ENCODE measurements at regions not wholly inside any gene's neighbourhood (a gene's known extent, or its start where the extent isn't known, plus 50 kb on each side); places are given as distances from the start of the nearest gene placed in this dataset.
"Not testable (repeated sequence)": the region's sequence is repeated elsewhere in the genome, so short reads cannot be mapped to it uniquely, and the experiment has no call there.

DNA sequence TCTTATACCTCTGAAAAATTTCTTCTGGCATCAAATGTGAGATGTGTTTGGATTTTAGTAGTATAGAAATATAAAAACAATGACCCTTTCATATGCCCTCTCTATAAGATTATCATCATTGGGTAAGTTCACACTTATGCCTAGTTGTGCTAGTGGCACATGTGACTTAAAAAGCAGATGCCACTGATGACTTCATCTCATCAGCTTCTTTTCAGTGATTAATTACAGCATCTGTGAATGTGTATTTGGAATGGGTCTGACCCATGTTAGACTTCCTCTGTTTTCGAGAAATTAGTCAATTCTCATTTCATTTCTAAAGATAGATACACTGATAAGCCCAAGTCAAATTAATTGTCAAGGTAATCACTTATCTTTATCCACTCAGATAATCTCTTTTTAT lies 698.7 kb downstream of the GABRG1 start:
- ATAC-seq = no peak
- Mint-ChIP-seq H3K9me3 (peaks cover 8% of the 10 kb centered on the region), H3K4me3 (no peak overlapping the region)

GRCh38 chr4:45423896-45424295 lies 697.5 kb upstream of the GNPDA2 start:
- no peak overlapping the region for H3K4me3 Mint-ChIP-seq
- no peak overlapping the region for H3K27ac Mint-ChIP-seq
- peaks cover 8% of the 10 kb centered on the region for H3K9me3 Mint-ChIP-seq
- no peaks in the 10 kb centered on the region for H3K4me1 Mint-ChIP-seq
- H3K36me3 Mint-ChIP-seq = no peaks in the 10 kb centered on the region
- ATAC-seq (no peak), DNase-seq (ENCODE audit: low spot score in 2 of 2) (no peak)

More for the DNA sequence above, 698.7 kb downstream of the GABRG1 start:
- H3K4me1 Mint-ChIP-seq = no peaks in the 10 kb centered on the region
- H3K36me3 Mint-ChIP-seq = no peaks in the 10 kb centered on the region
- H3K27ac Mint-ChIP-seq = no peak overlapping the region
- DNase-seq (ENCODE audit: low spot score in 2 of 2) = no peak

- not testable (repeated sequence) for DNase-seq (ENCODE audit: low spot score in 2 of 2); H3K27ac Mint-ChIP-seq; H3K36me3 Mint-ChIP-seq; ATAC-seq; H3K4me3 Mint-ChIP-seq; H3K4me1 Mint-ChIP-seq; H3K9me3 Mint-ChIP-seq
These were observed 693.8 kb upstream of the GNPDA2 start for GRCh38 chr4:45420091-45420674.

DNA sequence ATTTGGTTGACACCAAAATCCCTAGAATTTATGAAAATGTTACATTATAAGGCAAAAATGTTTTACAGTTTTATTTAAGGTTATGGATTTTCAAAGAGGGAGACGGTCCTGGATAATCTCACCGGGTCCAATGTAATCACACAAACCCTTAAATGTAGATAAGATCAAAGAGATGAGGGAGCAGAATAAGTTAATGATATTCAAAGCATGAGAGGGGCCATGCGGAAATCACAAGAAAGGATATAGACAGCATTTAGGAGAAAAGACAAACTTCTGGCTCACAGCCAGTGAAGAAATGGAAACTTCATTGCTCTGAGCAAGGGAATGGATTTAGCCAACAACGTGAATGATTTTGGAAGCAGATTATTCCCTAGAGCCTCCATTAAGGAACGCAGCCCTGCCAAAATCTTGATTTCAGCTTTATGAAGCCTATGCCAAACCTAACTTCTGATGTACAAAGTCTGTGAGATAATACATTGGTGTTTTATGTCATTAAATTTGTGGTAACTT lies 684.4 kb upstream of the GNPDA2 start:
- ATAC-seq (no peak), DNase-seq (ENCODE audit: low spot score in 2 of 2) (no peak)
- Mint-ChIP-seq H3K27ac (no peak overlapping the region), H3K4me1 (no peaks in the 10 kb centered on the region), H3K4me3 (no peak overlapping the region), H3K9me3 (peaks cover 8% of the 10 kb centered on the region), H3K36me3 (no peaks in the 10 kb centered on the region)

DNA sequence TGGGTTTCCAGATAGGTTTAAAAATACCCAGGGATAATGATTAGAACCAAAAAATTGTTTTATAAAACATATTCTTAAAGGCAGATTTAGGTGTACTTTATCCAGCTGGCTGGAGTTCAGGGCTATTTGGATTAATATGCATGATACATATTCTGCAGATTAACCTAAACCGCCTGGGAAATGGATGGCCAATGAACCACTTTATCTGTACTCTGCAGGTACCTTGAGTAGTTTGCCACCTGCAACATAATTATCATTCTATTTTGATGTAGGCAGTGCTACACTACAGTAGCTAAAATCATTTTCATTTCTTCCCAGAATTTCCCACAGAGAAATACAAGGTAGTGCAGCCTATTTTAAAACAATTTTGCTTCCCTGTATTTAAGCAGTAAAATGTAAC lies 683.2 kb upstream of the GNPDA2 start:
- H3K36me3 Mint-ChIP-seq = no peaks in the 10 kb centered on the region
- ATAC-seq (no peak), DNase-seq (ENCODE audit: low spot score in 2 of 2) (no peak)
- peaks cover 13% of the 10 kb centered on the region for H3K9me3 Mint-ChIP-seq
- no peak overlapping the region for H3K27ac Mint-ChIP-seq
- H3K4me3 Mint-ChIP-seq = no peak overlapping the region
- H3K4me1 Mint-ChIP-seq = no peaks in the 10 kb centered on the region

DNA sequence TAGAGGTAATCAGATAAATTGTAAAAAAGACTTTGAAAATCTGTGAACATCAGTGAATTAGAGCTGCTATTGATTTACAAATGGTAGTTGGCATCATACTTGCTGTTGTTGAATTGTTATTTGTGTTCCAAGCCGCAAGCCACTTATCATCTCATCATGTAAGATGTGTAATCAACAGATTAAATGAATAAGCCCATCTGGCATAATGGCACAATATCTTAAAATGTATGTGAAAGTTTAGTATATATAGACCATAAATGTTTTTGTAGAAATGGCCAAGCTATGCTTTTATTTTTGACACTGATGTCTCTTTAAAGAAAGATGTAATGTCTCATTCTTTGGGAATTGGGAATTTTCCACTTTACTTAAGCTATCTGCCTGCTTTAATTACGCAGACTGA lies 682.6 kb upstream of the GNPDA2 start:
- Mint-ChIP-seq H3K4me3 (no peak overlapping the region), H3K4me1 (no peaks in the 10 kb centered on the region), H3K27ac (no peak overlapping the region), H3K36me3 (no peaks in the 10 kb centered on the region), H3K9me3 (peaks cover 11% of the 10 kb centered on the region)
- DNase-seq (ENCODE audit: low spot score in 2 of 2) = no peak
- no peak for ATAC-seq

GRCh38 chr4:45399116-45399515 lies 672.8 kb upstream of the GNPDA2 start:
- H3K27ac Mint-ChIP-seq = no peak overlapping the region
- peaks cover 13% of the 10 kb centered on the region for H3K9me3 Mint-ChIP-seq
- ATAC-seq (no peak), DNase-seq (ENCODE audit: low spot score in 2 of 2) (no peak)
- H3K4me1 Mint-ChIP-seq = no peaks in the 10 kb centered on the region
- H3K4me3 Mint-ChIP-seq = no peak overlapping the region
- H3K36me3 Mint-ChIP-seq = no peaks in the 10 kb centered on the region

DNA sequence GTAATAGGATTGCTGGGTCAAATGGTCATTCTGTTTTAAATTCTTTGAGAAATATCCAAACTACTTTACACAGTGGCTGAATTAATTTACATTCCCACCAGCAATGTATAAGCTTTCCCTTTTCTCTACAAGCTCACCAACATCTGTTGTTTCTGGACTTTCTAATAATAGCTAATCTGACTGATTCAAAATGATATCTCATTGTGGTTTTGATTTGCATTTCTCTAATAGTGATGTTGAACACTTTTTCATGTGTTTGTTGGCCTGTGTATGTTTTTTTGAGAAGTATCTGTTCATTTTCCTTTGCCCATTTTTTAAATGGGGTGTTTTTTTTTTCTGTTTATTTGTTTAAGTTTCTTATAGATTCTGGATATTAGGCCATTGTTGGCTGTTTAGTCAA lies 659.0 kb upstream of the GNPDA2 start:
- DNase-seq (ENCODE audit: low spot score in 2 of 2) (no peak), ATAC-seq (no peak)
- Mint-ChIP-seq H3K9me3 (peaks cover 15% of the 10 kb centered on the region), H3K4me1 (no peaks in the 10 kb centered on the region), H3K4me3 (no peak overlapping the region), H3K27ac (no peak overlapping the region), H3K36me3 (no peaks in the 10 kb centered on the region)

GRCh38 chr4:45370408-45370807 lies 644.1 kb upstream of the GNPDA2 start:
- Mint-ChIP-seq H3K4me1 (no peaks in the 10 kb centered on the region), H3K9me3 (peaks cover 3% of the 10 kb centered on the region), H3K4me3 (no peak overlapping the region), H3K36me3 (no peaks in the 10 kb centered on the region), H3K27ac (no peak overlapping the region)
- ATAC-seq = no peak
- DNase-seq (ENCODE audit: low spot score in 2 of 2) = no peak

GRCh38 chr4:45368832-45369231 lies 642.5 kb upstream of the GNPDA2 start:
- DNase-seq (ENCODE audit: low spot score in 2 of 2) (no peak), ATAC-seq (no peak)
- H3K4me3 Mint-ChIP-seq = no peak overlapping the region
- H3K36me3 Mint-ChIP-seq = no peaks in the 10 kb centered on the region
- no peak overlapping the region for H3K27ac Mint-ChIP-seq
- H3K9me3 Mint-ChIP-seq = peaks cover 9% of the 10 kb centered on the region
- no peaks in the 10 kb centered on the region for H3K4me1 Mint-ChIP-seq

DNA sequence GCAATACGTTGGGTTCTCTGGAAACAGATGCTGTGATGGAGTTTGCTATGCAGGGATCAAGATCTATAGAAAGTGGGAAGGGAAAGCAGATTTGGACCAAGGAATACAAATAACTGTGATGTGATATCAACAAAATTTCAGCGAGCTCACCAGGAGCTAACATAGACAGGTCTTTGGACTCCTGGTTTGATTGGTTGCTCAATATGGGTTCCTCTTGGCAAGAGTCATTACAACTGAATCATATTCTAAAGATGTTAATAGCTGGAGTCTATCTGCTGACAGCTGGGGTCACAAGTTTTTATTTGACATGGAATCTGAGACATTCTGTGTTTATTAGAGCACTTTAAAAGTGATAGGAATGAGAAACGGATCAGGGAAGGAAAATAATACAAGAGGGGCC lies 637.6 kb upstream of the GNPDA2 start:
- no peak for ATAC-seq
- H3K27ac Mint-ChIP-seq = no peak overlapping the region
- H3K4me1 Mint-ChIP-seq = no peaks in the 10 kb centered on the region
- peaks cover 19% of the 10 kb centered on the region for H3K9me3 Mint-ChIP-seq
- no peaks in the 10 kb centered on the region for H3K36me3 Mint-ChIP-seq
- H3K4me3 Mint-ChIP-seq = no peak overlapping the region
- no peak for DNase-seq (ENCODE audit: low spot score in 2 of 2)

DNA sequence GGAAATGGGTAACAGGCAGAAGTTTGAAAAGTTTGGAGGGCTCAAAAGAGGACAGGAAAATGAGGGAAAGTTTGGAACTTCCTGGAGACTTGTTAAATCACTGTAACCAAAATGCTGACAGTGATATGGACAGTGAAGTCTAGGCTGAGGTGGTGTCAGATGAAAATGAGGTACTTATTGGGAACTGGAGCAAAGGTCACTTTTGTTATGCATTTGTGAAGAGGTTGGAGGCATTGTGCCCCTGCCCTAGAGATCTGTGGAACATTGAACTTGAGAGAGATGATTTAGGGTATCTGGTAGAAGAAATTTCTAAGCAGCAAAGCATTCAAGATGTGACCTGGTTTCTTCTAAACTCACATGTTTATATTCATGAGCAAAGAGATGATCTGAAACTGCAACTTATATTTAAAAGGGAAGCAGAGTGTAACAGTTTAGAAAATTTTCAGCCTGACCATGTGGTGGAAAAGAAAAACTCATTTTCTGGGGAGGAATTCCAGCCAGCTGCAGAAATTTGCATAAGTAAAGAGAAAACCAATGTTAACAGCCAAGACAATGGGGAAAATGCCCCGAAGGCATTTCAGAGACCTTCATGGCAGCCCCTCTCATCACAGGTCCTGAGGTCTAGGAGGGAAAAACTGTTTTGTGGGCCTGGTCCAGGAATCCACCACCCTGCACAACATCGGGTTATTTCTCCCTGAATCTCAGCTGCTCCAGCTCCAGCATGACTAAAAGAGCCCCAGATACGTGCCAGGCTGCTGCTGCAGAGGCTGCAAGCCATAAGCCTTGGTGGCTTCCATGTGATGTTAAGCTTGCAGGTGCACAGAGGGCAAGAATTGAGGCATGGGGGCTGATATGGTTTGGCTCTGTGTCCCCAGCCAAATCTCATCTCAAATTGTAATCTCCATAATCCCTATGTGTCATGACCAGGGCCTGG lies 632.5 kb upstream of the GNPDA2 start:
- H3K4me3 Mint-ChIP-seq = no peak overlapping the region
- H3K27ac Mint-ChIP-seq = no peak overlapping the region
- DNase-seq (ENCODE audit: low spot score in 2 of 2) (no peak), ATAC-seq (no peak)
- H3K4me1 Mint-ChIP-seq = no peaks in the 10 kb centered on the region
- H3K9me3 Mint-ChIP-seq = peaks cover 22% of the 10 kb centered on the region
- no peaks in the 10 kb centered on the region for H3K36me3 Mint-ChIP-seq

DNA sequence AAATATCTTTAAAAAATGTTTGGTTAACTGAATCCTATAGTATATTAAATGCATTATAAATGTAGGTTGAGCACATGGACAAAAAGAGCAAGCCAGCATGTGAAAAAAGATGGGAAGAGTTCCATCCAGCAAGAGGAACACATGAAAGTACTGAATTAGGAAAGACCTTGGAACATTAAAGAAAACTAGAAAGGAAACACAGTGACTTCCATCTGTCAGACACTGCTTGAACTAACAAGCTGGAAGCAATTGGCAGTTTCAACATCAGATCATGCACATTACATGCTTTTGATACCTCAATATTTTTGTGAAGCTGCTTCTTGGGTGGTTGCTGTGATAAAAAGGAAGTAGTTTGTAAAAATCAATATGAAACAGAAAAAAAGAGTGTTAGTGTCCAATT lies 626.8 kb upstream of the GNPDA2 start:
- ATAC-seq (no peak), DNase-seq (ENCODE audit: low spot score in 2 of 2) (no peak)
- no peak overlapping the region for H3K27ac Mint-ChIP-seq
- no peak overlapping the region for H3K4me3 Mint-ChIP-seq
- H3K9me3 Mint-ChIP-seq = peaks cover 9% of the 10 kb centered on the region
- H3K4me1 Mint-ChIP-seq = no peaks in the 10 kb centered on the region
- H3K36me3 Mint-ChIP-seq = no peaks in the 10 kb centered on the region

DNA sequence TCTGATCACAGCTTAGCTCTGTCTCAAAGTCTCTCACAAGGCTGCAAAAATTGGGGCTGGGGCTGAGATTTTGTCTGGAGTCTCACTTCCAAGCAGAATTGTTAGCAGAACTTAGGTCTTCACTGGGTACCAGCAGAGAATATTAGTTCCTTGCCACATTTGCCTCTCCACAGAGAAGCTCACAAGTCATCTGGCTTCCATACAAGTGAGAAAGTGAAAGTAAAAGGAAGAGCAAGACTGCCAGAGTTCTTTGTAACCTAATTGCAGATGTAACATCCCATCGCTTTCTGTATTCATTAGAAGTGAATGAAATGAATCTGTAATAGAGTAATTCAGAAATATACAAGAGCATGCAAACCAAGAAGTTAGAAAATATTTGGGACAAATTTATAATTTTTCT lies 624.1 kb upstream of the GNPDA2 start:
- ATAC-seq (no peak), DNase-seq (ENCODE audit: low spot score in 2 of 2) (no peak)
- no peak overlapping the region for H3K4me3 Mint-ChIP-seq
- no peaks in the 10 kb centered on the region for H3K4me1 Mint-ChIP-seq
- no peak overlapping the region for H3K27ac Mint-ChIP-seq
- peaks cover 9% of the 10 kb centered on the region for H3K9me3 Mint-ChIP-seq
- no peaks in the 10 kb centered on the region for H3K36me3 Mint-ChIP-seq

DNA sequence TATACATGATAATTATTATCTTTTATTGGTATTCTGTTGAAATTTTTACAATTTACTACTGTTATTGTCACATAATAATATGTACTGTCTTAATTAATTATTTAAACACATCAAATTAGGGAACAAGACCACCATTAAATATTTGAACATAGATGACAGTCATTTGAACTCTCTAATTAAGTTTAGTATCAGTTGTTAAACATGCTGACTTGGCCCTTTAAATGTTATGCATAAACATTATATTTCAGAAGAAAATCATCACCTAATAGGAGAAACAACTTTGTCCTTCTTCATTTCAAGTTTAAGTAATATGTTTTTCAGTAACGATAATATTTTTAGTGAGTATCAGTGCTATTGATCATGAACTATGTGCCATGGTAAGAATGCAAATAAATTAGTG lies 623.5 kb upstream of the GNPDA2 start:
- no peak for DNase-seq (ENCODE audit: low spot score in 2 of 2)
- Mint-ChIP-seq H3K4me1 (no peaks in the 10 kb centered on the region), H3K9me3 (peaks cover 12% of the 10 kb centered on the region), H3K4me3 (no peak overlapping the region), H3K27ac (no peak overlapping the region), H3K36me3 (no peaks in the 10 kb centered on the region)
- no peak for ATAC-seq

DNA sequence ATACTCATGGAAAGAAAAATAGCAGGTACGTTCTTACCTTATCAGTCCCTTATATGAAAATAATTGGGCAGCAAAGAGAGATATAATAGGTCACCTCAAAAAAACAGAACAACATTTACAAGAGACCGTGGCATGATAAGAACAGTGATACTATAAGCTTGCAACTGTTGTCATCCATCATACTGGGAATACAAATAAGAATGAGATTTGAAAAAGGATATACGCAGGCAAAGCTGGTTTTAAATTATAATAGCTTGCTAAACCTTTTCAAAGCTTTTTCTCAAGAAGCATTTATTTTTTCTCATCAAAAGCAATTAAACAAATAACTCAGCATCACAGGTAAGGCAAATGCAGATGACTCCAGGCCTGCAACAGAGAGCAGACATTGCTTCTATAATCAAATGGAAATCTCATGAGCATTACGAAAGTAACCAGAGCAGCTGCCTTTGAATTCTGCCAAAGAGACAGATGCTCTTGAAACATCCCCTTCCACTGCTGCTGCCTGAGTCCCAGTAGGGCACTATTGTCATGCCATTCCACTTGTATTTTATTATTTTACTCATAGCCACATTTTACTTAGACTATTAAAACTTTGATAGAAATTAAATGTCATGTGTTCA lies 620.6 kb upstream of the GNPDA2 start:
- Mint-ChIP-seq H3K36me3 (no peaks in the 10 kb centered on the region), H3K27ac (no peak overlapping the region), H3K9me3 (peaks cover 12% of the 10 kb centered on the region), H3K4me3 (no peak overlapping the region), H3K4me1 (no peaks in the 10 kb centered on the region)
- DNase-seq (ENCODE audit: low spot score in 2 of 2) (no peak), ATAC-seq (no peak)
